Brain microvascular endothelial cell (primary cell): ENCODE measurements at regions not wholly inside any gene's neighbourhood (a gene's known extent, or its start where the extent isn't known, plus 50 kb on each side); places are given as distances from the start of the nearest gene placed in this dataset.
A peak's percentile ranks its signal among the peaks of the same experiment; 100 is the strongest.
"Not testable (repeated sequence)": the region's sequence is repeated elsewhere in the genome, so short reads cannot be mapped to it uniquely, and the experiment has no call there.

ENCODE experiments used
- DNase-seq: peaks from one replicate; pipeline ENCODE4 v3.0.0-alpha.2; 2020
- H3K27ac ChIP-seq: fragments of 250-450 bp; sonication (Bioruptor Pico); 2 replicates; pipeline ENCODE4 v1.5.1; 2020; ENCODE audit warnings: mild to moderate bottlenecking, moderate library complexity
- H3K27me3 ChIP-seq: fragments of 250-450 bp; sonication (Bioruptor Pico); replicated peaks from 2 replicates; pipeline ENCODE4 v1.5.1; 2020; ENCODE audit warnings: mild to moderate bottlenecking
- H3K36me3 ChIP-seq: fragments of 250-450 bp; sonication (Bioruptor Pico); replicated peaks from 2 replicates; pipeline ENCODE4 v1.5.1; 2020; ENCODE audit warnings: mild to moderate bottlenecking
- H3K4me3 ChIP-seq: 2 replicates; pipeline ENCODE4 v1.5.1; 2011; ENCODE audit warnings: low read depth, mild to moderate bottlenecking, control low read depth, low read length, moderate library complexity
- CTCF ChIP-seq: IDR thresholded peaks from 2 replicates; pipeline ENCODE4 v1.5.1; 2011; ENCODE audit warnings: low read depth, mild to moderate bottlenecking, moderate library complexity, low read length, control low read depth, inconsistent platforms; ENCODE audit errors: missing control alignments
- in situ Hi-C: cut with HindIII; loops from 2 replicates; pipeline ENCODE4 v1.10.0; 2017; ENCODE audit warnings: low sequenced_read_pairs, low pct_ligation_motif_present

DNA sequence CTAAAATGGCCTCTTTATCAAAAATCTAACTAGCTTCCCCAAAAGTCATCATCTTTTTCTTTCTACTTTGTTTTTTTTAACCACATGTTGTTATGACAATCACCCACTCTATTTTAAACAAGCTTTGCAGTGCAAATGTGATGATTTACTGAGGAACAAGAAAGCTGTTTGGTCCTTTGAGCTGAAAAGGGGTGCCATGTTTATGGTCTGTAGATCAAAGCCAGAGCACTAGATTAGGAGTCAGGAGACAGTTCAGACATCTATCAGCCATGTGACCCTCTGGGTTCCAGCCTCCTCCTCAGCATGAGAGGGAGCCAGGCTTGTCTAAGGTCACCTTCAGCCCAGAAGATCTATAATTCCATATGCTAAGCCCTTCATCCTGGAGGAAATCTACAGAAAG, 65.9 kb downstream of the RPL22L1 start:
- Histone ChIP-seq H3K36me3 (no peaks in the 10 kb centered on the region), H3K27me3 (no peaks in the 10 kb centered on the region), H3K27ac (no peak overlapping the region), H3K4me3 (no peak overlapping the region)
- in situ Hi-C loops, result loop anchor here (25.0 kb wide), 1 partner anchor 367 kb away; no protein-coding TSS in a partner anchor
- TF ChIP-seq CTCF, result no peak
- no peak for DNase-seq

DNA sequence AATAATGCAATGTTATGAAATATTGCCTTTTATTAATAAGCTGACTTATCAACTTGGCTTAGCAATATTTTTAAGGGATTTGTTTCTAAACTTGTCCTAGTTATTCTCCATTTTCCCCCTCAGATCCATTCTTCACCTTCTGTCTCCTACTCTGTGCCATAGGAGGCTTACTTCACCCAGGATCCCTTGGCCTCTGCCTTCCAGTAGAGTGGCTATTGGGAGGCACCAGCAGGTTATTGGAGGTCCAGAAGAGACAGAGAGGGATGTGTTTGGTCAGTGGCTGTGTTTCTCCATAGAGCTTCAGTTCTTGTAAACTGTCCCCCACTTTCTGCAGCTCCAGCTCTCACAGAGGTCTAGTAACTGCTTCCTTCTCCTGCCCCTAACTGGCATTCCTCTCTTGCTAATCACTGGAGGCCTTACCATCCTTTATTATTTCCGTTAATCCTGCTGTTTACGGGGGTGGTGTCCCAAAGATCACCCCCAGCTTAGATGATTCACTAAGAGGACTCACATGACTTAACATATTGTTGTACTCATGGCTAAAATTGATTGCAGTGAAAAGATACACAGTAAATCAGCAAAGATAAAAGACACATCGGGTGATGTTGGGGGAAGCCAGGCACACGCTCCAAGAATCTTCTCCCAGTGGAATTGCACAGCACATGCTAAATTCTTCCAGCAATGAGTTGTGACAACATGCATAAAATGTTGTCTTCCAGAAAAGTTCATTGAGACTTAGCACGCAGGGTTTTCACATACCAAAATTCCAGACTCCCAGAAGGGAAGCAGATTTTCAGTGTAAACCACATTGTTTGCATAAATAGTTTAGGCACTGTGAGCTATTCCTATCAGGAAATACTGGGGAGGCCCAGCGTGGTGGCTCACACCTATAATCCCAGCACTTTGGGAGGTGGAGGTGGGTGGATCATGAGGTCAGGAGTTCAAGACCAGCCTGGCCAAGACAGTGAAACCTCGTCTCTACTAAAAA, 67.5 kb downstream of the RPL22L1 start:
- H3K27ac ChIP-seq, result peak overlapping the region; percentile 86
- in situ Hi-C loops, result loop anchor here (25.0 kb wide), 1 partner anchor 365 kb away; no protein-coding TSS in a partner anchor
- DNase-seq, result peak; percentile 87

DNA sequence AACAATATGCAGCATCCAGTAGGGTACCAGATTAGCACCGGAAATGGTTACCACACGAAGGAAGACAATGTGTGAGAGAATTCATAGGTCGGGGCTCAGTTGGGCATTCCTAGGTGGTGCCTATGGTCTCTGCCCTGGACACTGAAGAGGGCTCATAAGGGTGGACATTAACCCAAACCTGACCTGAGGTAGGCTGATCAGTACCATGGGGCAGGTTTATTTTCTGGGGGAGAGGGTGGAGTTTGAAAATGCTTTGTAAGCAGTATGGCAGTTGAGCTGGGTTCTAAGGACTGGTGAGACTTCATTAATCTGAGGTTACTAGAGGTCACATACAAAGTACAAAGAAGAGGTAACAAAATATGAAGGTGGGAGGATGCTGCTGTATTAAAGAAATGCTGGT, 68.4 kb downstream of the RPL22L1 start:
- TF ChIP-seq CTCF, result no peak
- H3K27me3 ChIP-seq, result no peaks in the 10 kb centered on the region
- no peaks in the 10 kb centered on the region for H3K36me3 ChIP-seq
- DNase-seq, result no peak
- peak overlapping the region; percentile 86 for H3K27ac ChIP-seq
- in situ Hi-C loops, result loop anchor here (25.0 kb wide), 1 partner anchor 364 kb away; no protein-coding TSS in a partner anchor
- no peak overlapping the region for H3K4me3 ChIP-seq

More for the DNA sequence above, 67.5 kb downstream of the RPL22L1 start:
- Histone ChIP-seq H3K27me3 (no peaks in the 10 kb centered on the region), H3K4me3 (no peak overlapping the region), H3K36me3 (no peaks in the 10 kb centered on the region)
- TF ChIP-seq CTCF, result no peak

DNA sequence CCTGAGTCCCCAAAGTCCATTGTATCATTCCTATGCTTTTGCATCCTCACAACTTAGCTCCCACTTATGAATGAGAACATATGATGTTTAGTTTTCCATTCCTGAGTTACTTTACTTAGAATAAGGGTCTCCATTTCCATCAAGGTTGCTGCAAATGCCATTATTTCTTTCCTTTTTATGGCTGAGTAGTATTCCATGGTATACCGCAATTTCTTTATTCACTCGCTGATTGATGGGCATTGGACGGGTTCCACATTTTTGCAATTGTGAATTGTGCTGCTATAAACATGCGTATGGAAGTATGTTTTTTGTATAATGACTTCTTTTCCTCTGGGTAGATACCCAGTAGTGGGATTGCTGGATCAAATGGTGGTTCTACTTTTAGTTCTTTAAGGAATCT, 69.7 kb downstream of the RPL22L1 start:
- DNase-seq, H3K4me3 ChIP-seq, H3K36me3 ChIP-seq, H3K27ac ChIP-seq, H3K27me3 ChIP-seq: not testable (repeated sequence)
- in situ Hi-C loops, result loop anchor here (25.0 kb wide), 1 partner anchor 363 kb away; no protein-coding TSS in a partner anchor

DNA sequence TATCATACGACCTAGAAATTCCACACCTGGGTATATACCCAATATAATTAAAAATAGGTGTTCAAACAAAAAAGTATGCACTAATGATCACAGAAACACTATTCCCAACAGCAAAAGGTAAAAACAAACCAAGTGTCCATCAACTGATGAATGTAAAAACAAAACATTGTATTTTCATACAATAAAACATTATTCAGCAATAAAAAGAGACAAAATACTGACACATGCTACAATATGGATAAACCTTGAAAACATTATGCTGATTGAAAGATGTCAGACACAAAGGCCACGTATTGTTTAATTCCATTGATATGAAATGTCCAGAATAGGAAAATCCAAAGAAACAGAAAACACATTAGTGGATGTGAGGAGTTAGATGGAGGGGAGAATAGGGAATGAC, 71.0 kb downstream of the RPL22L1 start:
- no peak for DNase-seq
- no peaks in the 10 kb centered on the region for H3K36me3 ChIP-seq
- no peak overlapping the region for H3K4me3 ChIP-seq
- in situ Hi-C loops, result no loop called here
- no peaks in the 10 kb centered on the region for H3K27me3 ChIP-seq
- H3K27ac ChIP-seq, result no peak overlapping the region
- no peak for TF ChIP-seq CTCF

DNA sequence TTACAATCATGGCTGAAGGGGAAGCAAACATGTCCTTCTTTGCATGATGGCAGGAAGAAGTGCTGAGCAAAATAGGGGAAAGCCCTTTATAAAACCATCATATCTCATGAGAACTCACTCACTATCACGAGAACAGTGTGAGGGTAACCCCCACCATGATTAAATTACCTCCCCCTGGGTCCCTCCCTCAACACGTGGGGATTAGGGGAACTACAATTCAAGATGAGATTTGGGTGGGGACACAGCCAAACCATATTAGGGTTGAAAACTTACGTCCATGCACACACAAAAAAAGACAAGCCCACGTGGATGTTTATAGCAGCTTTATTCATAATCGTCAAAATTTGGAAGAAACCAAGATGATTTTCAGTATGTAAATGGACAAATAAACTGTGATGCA, 72.3 kb downstream of the RPL22L1 start:
- no peaks in the 10 kb centered on the region for H3K36me3 ChIP-seq
- no peak for TF ChIP-seq CTCF
- in situ Hi-C loops, result no loop called here

More for the DNA sequence above, 72.3 kb downstream of the RPL22L1 start:
- no peak overlapping the region for H3K4me3 ChIP-seq
- DNase-seq, result no peak
- no peak overlapping the region for H3K27ac ChIP-seq
- H3K27me3 ChIP-seq, result no peaks in the 10 kb centered on the region
